K562 (cell line): ENCODE measurements at regions not wholly inside any gene's neighbourhood (a gene's known extent, or its start where the extent isn't known, plus 50 kb on each side); places are given as distances from the start of the nearest gene placed in this dataset.

Experiments used
- ATAC-seq: fragments of 200-7000 bp; cut with Tn5 transposase; 3 replicates; pipeline ENCODE4 v1.9.1; 2020; ENCODE audit warnings: moderate library complexity
- BruUV-seq: library from RNA; stranded (reverse); fragments of 400-500 nt; replicated peaks from 2 replicates; lab custom pipeline; 2021; lab: Mats Ljungman, UMichigan
- CTCF ChIA-PET: fragments of 300-600 bp; formaldehyde crosslinking; extraction: SDS; loops from one replicate; lab custom pipeline; 2021; ENCODE audit warnings: low intra/inter-chr PET ratio; lab: Yijun Ruan, JAX
- POLR2A ChIA-PET: fragments of 300-600, 350-650 bp; sonication (Branson Sonifier 250); formaldehyde crosslinking; extraction: SDS; loops from one replicate; lab custom pipeline; 2021; ENCODE audit warnings: antibody characterized with exemption, inconsistent platforms; lab: Yijun Ruan, JAX
- DNase-seq, 4 experiments: peaks; one replicate each; pipeline versions ENCODE4 v3.0.0 to v3.0.0-alpha.2; 2011 to 2018; ENCODE audit warnings: low spot score in 3 of 4, mixed read lengths in 3 of 4; ENCODE audit errors: extremely low read depth in 1 of 4
- FAIRE-seq: peaks from 2 replicates; lab custom pipeline; 2011; peaks lifted over from hg19 to GRCh38; lab: Jason Lieb, UNC
- H2AFZ ChIP-seq: 2 replicates; pipeline ENCODE4 v1.6.0; 2011; ENCODE audit warnings: low read depth, low read length, control low read depth, inconsistent platforms
- H3K27ac ChIP-seq: fragments of 200-600 bp; 3 replicates; pipeline ENCODE4 v1.8.0; 2011; ENCODE audit warnings: low read depth, mild to moderate bottlenecking, control low read depth, inconsistent platforms, low read length, moderate library complexity, mixed read lengths; ENCODE audit errors: extremely low read depth
- H3K27me3 ChIP-seq, 2 experiments: fragments of 300-600 bp in 1 of 2; 2 replicates in 1 of 2; 3 replicates in 1 of 2; pipeline versions ENCODE4 v1.6.0 to v1.8.0; 2011; ENCODE audit warnings: inconsistent platforms in 2 of 2, low read length in 2 of 2, mild to moderate bottlenecking in 1 of 2, mixed read lengths in 1 of 2, moderate library complexity in 1 of 2; ENCODE audit not compliant: control insufficient read depth in 2 of 2, insufficient read depth in 2 of 2
- H3K36me3 ChIP-seq: fragments of 300-600 bp; 3 replicates; pipeline ENCODE4 v1.8.0; 2011; ENCODE audit warnings: mild to moderate bottlenecking, low read length, inconsistent platforms; ENCODE audit not compliant: control insufficient read depth, insufficient read depth
- H3K4me1 ChIP-seq, 2 experiments: fragments of 200-600 bp in 1 of 2; replicated peaks in 1 of 2; 2 replicates in 1 of 2; 3 replicates in 1 of 2; pipeline versions ENCODE4 v1.5.1 to v1.8.0; 2011; ENCODE audit warnings: inconsistent platforms in 2 of 2, low read length in 2 of 2, mild to moderate bottlenecking in 1 of 2, mixed read lengths in 1 of 2, moderate library complexity in 1 of 2; ENCODE audit not compliant: control insufficient read depth in 2 of 2, insufficient read depth in 2 of 2
- H3K4me2 ChIP-seq: 2 replicates; pipeline ENCODE4 v1.6.1; 2011; ENCODE audit warnings: low read length, control low read depth, inconsistent platforms, mixed read lengths; ENCODE audit not compliant: insufficient read depth
- H3K4me3 ChIP-seq: fragments of 200-600 bp; sonication (generic), shearing (Covaris generic); 2 replicates; pipeline ENCODE4 v1.5.1; 2016; ENCODE audit warnings: control low read depth, inconsistent platforms
- H3K79me2 ChIP-seq: fragments of 200-600 bp; 3 replicates; pipeline ENCODE4 v1.8.0; 2011; ENCODE audit warnings: low read length, inconsistent platforms; ENCODE audit not compliant: control insufficient read depth, insufficient read depth
- H3K9ac ChIP-seq, 2 experiments: 2 replicates each; pipeline versions ENCODE4 v1.6.0 to v1.6.1; 2011; ENCODE audit warnings: low read depth in 2 of 2, low read length in 2 of 2, control low read depth in 1 of 2, inconsistent platforms in 1 of 2, mild to moderate bottlenecking in 1 of 2, mixed read lengths in 1 of 2; ENCODE audit not compliant: insufficient read depth in 1 of 2
- H3K9me1 ChIP-seq: one replicate; pipeline ENCODE4 v1.6.0; 2011; ENCODE audit warnings: inconsistent platforms, mild to moderate bottlenecking, low read length, moderate library complexity; ENCODE audit not compliant: control insufficient read depth, insufficient read depth
- H3K9me3 ChIP-seq: replicated peaks from 2 replicates; pipeline ENCODE4 v1.5.1; 2011; ENCODE audit warnings: low read depth, low read length, inconsistent platforms; ENCODE audit not compliant: control insufficient read depth, insufficient read depth
- H4K20me1 ChIP-seq: replicated peaks from 2 replicates; pipeline ENCODE4 v1.6.1; 2011; ENCODE audit warnings: low read length, inconsistent platforms, mixed read lengths; ENCODE audit not compliant: control insufficient read depth, insufficient read depth
- ATF7 ChIP-seq: fragments of 450-650 bp; IDR thresholded peaks from 2 replicates; pipeline ENCODE4 v1.7.1; 2014; ENCODE audit warnings: mild to moderate bottlenecking, moderate library complexity
- CHD2 ChIP-seq: IDR thresholded peaks from 2 replicates; pipeline ENCODE4 v1.6.1; 2011; ENCODE audit warnings: low read depth, low read length
- E4F1 ChIP-seq: fragments of 250-450 bp; sonication (Bioruptor Pico); IDR thresholded peaks from 2 replicates; pipeline ENCODE4 v1.5.0; 2021; ENCODE audit warnings: mild to moderate bottlenecking, borderline replicate concordance
- EGR1 ChIP-seq: fragments of 450-650 bp; conservative IDR thresholded peaks from 2 replicates; pipeline ENCODE4 v1.6.1; 2017; ENCODE audit warnings: mild to moderate bottlenecking
- HCFC1 ChIP-seq: IDR thresholded peaks from 2 replicates; pipeline ENCODE4 v1.6.1; 2012; ENCODE audit warnings: low read depth, low read length, improper control_type of control experiment
- HMG20B ChIP-seq: fragments of 250-450 bp; sonication (Bioruptor Pico); IDR thresholded peaks from 2 replicates; pipeline ENCODE4 v1.5.0; 2021; ENCODE audit warnings: mild to moderate bottlenecking
- MAX ChIP-seq: sonication (generic); formaldehyde crosslinking; IDR thresholded peaks from 2 replicates; pipeline ENCODE4 v1.9.0; 2022; ENCODE audit warnings: mild to moderate bottlenecking, missing genetic modification reagents
- MBD2 ChIP-seq: sonication (generic); IDR thresholded peaks from 2 replicates; pipeline ENCODE4 v1.6.1; 2016; ENCODE audit warnings: low read depth, borderline replicate concordance
- MTA1 ChIP-seq: fragments of 450-650 bp; IDR thresholded peaks from 2 replicates; pipeline ENCODE4 v1.6.1; 2017; ENCODE audit warnings: borderline replicate concordance
- MXD1 ChIP-seq: fragments of 250-450 bp; sonication (Bioruptor Pico); IDR thresholded peaks from 2 replicates; pipeline ENCODE4 v1.8.0; 2021; ENCODE audit warnings: borderline replicate concordance, mild to moderate bottlenecking, moderate library complexity; ENCODE audit not compliant: poor library complexity, severe bottlenecking
- NCOA2 ChIP-seq, 2 experiments: fragments of 450-650 bp; IDR thresholded peaks; 2 replicates each; pipeline ENCODE4 v1.6.1; 2018; ENCODE audit warnings: mild to moderate bottlenecking in 2 of 2, moderate library complexity in 1 of 2; ENCODE audit not compliant: partially characterized antibody in 2 of 2
- OTX1 ChIP-seq: fragments of 450-650 bp; formaldehyde crosslinking; IDR thresholded peaks from 2 replicates; pipeline ENCODE4 v1.4.0; 2022; ENCODE audit warnings: mild to moderate bottlenecking
- PCBP1 ChIP-seq: fragments of 200-400 bp; formaldehyde crosslinking; IDR thresholded peaks from 2 replicates; pipeline ENCODE4 v1.6.1; 2018; ENCODE audit warnings: mild to moderate bottlenecking, low read depth, low read length; ENCODE audit not compliant: poor library complexity, severe bottlenecking
- POLR2G ChIP-seq: fragments of 200-400 bp; formaldehyde crosslinking; IDR thresholded peaks from 2 replicates; pipeline ENCODE4 v1.6.1; 2017; ENCODE audit warnings: low read depth, mild to moderate bottlenecking, antibody characterized with exemption, low read length, moderate library complexity
- POU5F1 ChIP-seq: fragments of 150-350 bp; IDR thresholded peaks from 2 replicates; pipeline ENCODE4 v1.6.1; 2014; ENCODE audit warnings: borderline replicate concordance, low read length, low read depth, mild to moderate bottlenecking; ENCODE audit not compliant: partially characterized antibody
- ZBED1 ChIP-seq: IDR thresholded peaks from 2 replicates; pipeline ENCODE4 v1.6.1; 2014
- ZNF12 ChIP-seq: sonication (generic); formaldehyde crosslinking; IDR thresholded peaks from 2 replicates; pipeline ENCODE4 v1.4.0; 2020; ENCODE audit warnings: mild to moderate bottlenecking, missing genetic modification reagents
- ZNF274 ChIP-seq: IDR thresholded peaks from 2 replicates; pipeline ENCODE4 v1.6.1; 2011; ENCODE audit warnings: low read depth, mild to moderate bottlenecking, low read length, moderate library complexity, borderline replicate concordance
- ZNF449 ChIP-seq: fragments of 250-450 bp; sonication (Bioruptor Pico); IDR thresholded peaks from 2 replicates; pipeline ENCODE4 v1.8.0; 2022; ENCODE audit warnings: moderate library complexity, mild to moderate bottlenecking, inconsistent platforms
- ZNF561 ChIP-seq: fragments of 450-650 bp; formaldehyde crosslinking; conservative IDR thresholded peaks from 2 replicates; pipeline ENCODE4 v1.4.0; 2020; ENCODE audit warnings: mild to moderate bottlenecking, moderate library complexity
- WGBS: fragments of 100-300 bp; shearing (Covaris generic); methylation state at CpG from one replicate; pipeline ENCODE4 v1.1.6; 2016; ENCODE audit warnings: low coverage, mixed read lengths; ENCODE audit not compliant: insufficient coverage; ENCODE audit errors: missing lambda C conversion rate; 5-methylcytosine and 5-hydroxymethylcytosine counted together
- in situ Hi-C: fragments of 300-500 bp; cut with MboI; formaldehyde crosslinking; loops from 4 replicates; pipeline ENCODE4 v1.15.0; 2018; ENCODE audit warnings: inconsistent platforms, mixed read lengths
- intact Hi-C: fragments of 100-400 bp; cut with micrococcal nuclease; formaldehyde crosslinking; loops from 2 replicates; pipeline ENCODE4 v1.14.2; 2022

- no peak for ATAC-seq
- no peak overlapping the region for H2AFZ ChIP-seq
Measured at GRCh38 chrX:56057325-56057724, 174.8 kb upstream of the KLF8 start.

More at GRCh38 chrX:56057325-56057724, 174.8 kb upstream of the KLF8 start:
- no peak for DNase-seq
- no peaks in the 10 kb centered on the region for H3K4me1 ChIP-seq
- no peak overlapping the region for H3K4me3 ChIP-seq
- no peak for FAIRE-seq
- H3K36me3 ChIP-seq = no peaks in the 10 kb centered on the region
- H3K9ac ChIP-seq = no peak overlapping the region
- POLR2A ChIA-PET = no interaction called here
- CTCF ChIA-PET = no interaction called here
- no peaks in the 10 kb centered on the region for H3K9me1 ChIP-seq
- no peaks in the 10 kb centered on the region for H3K9me3 ChIP-seq
- H3K79me2 ChIP-seq = no peaks in the 10 kb centered on the region
- 3% methylated on average over 3 of the region's 4 CpGs for WGBS
- H4K20me1 ChIP-seq = no peaks in the 10 kb centered on the region
- no peak for TF ChIP-seq MAX
- no peak for TF ChIP-seq ZNF449 (CRISPR knock-in tag)
- TF ChIP-seq POLR2G = no peak
- no peak for TF ChIP-seq ZBED1
- no peak for TF ChIP-seq ZNF561 (CRISPR knock-in tag)
- no peak for TF ChIP-seq HMG20B (CRISPR knock-in tag)
- TF ChIP-seq OTX1 = no peak
- TF ChIP-seq ZNF12 = no peak
- TF ChIP-seq MTA1 = no peak
- no peak for TF ChIP-seq HCFC1
- TF ChIP-seq MXD1 (CRISPR knock-in tag) = no peak
- no peak for TF ChIP-seq ATF7
- TF ChIP-seq POU5F1 = no peak
- TF ChIP-seq CHD2 = no peak
- no peak for TF ChIP-seq PCBP1
- TF ChIP-seq NCOA2 (IDR thresholded peaks at IDR 0.05; ENCODE audit: partially characterized antibody in 2 of 2) = no peak
- TF ChIP-seq MBD2 = no peak
- TF ChIP-seq E4F1 (CRISPR knock-in tag) = no peak
- no peak for TF ChIP-seq ZNF274
- TF ChIP-seq EGR1 = no peak
- no peak overlapping the region for H3K4me2 ChIP-seq
- in situ Hi-C loops (no loop called here), intact Hi-C loops (no loop called here)
- BruUV-seq = no TSS peak
- no peak overlapping the region for H3K27ac ChIP-seq
- no peaks in the 10 kb centered on the region for H3K27me3 ChIP-seq
